ENCODE measurements at regions not wholly inside any gene's neighbourhood (a gene's known extent, or its start where the extent isn't known, plus 50 kb on each side); places are given as distances from the start of the nearest gene placed in this dataset.

DNA sequence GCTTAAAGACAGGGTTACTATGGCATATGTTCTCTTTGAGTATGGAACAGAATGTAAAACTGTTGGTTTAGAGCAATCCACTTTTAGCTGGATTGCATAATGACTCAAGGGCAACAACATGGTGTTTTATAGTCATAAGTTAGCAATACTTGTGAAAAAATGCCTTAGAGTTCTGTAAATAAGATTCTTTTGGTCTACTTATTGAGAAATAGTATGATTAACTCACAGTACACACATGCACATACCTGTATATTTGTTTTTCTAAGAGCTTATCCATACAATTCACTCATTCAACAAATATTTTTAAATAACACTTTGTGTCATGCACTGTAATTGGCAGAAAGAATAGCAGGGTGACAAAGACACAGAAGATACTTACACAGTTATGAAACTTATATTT lies 1415.5 kb downstream of the PCDH7 start:
- TF ChIP-seq, protein P1, sequence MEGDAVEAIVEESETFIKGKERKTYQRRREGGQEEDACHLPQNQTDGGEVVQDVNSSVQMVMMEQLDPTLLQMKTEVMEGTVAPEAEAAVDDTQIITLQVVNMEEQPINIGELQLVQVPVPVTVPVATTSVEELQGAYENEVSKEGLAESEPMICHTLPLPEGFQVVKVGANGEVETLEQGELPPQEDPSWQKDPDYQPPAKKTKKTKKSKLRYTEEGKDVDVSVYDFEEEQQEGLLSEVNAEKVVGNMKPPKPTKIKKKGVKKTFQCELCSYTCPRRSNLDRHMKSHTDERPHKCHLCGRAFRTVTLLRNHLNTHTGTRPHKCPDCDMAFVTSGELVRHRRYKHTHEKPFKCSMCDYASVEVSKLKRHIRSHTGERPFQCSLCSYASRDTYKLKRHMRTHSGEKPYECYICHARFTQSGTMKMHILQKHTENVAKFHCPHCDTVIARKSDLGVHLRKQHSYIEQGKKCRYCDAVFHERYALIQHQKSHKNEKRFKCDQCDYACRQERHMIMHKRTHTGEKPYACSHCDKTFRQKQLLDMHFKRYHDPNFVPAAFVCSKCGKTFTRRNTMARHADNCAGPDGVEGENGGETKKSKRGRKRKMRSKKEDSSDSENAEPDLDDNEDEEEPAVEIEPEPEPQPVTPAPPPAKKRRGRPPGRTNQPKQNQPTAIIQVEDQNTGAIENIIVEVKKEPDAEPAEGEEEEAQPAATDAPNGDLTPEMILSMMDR (IDR thresholded peaks at IDR 0.05; ENCODE audit: low read length) = no peak
- TF ChIP-seq EZH2 (IDR thresholded peaks at IDR 0.05; ENCODE audit: borderline replicate concordance, low read length) = no peak

Data from OCI-LY1 (cell line).